DMS114 treated with DMSO at 0.1 percent for 48 hours (cell line): ENCODE measurements at regions not wholly inside any gene's neighbourhood (a gene's known extent, or its start where the extent isn't known, plus 50 kb on each side); places are given as distances from the start of the nearest gene placed in this dataset.

Experiments used
- DNase-seq: peaks from one replicate; lab custom pipeline; 2025; ENCODE audit not compliant: unreplicated experiment; lab: John Stamatoyannopoulos, UW

GRCh38 chr12:124371970-124372555 is 77.2 kb downstream of the RFLNA start:
- no peak for DNase-seq

- DNase-seq: no peak
Measured at GRCh38 chr12:124371366-124371765, 76.5 kb downstream of the RFLNA start.

GRCh38 chr12:124370851-124371250 is 76.0 kb downstream of the RFLNA start:
- no peak for DNase-seq

- DNase-seq: no peak
Measured at GRCh38 chr12:124370384-124370783, 75.5 kb downstream of the RFLNA start.

- DNase-seq: no peak
Measured at GRCh38 chr12:124369827-124370378, 75.0 kb downstream of the RFLNA start.

- DNase-seq: no peak
Measured at GRCh38 chr12:124369055-124369826, 74.3 kb downstream of the RFLNA start.

GRCh38 chr12:124368421-124369032 is 73.6 kb downstream of the RFLNA start:
- no peak for DNase-seq

- DNase-seq: no peak
Measured at GRCh38 chr12:124365726-124366430, 71.0 kb downstream of the RFLNA start.
